ENCODE measurements at regions not wholly inside any gene's neighbourhood (a gene's known extent, or its start where the extent isn't known, plus 50 kb on each side); places are given as distances from the start of the nearest gene placed in this dataset.

- no peak for TF ChIP-seq CTCF (IDR thresholded peaks at IDR 0.05)
- TF ChIP-seq POLR2A (IDR thresholded peaks at IDR 0.05), result no peak
These were observed 326.7 kb downstream of the CRPPA start for GRCh38 chr7:16094651-16095050.
